ENCODE measurements at regions not wholly inside any gene's neighbourhood (a gene's known extent, or its start where the extent isn't known, plus 50 kb on each side); places are given as distances from the start of the nearest gene placed in this dataset.
"Not testable (repeated sequence)": the region's sequence is repeated elsewhere in the genome, so short reads cannot be mapped to it uniquely, and the experiment has no call there.

DNA sequence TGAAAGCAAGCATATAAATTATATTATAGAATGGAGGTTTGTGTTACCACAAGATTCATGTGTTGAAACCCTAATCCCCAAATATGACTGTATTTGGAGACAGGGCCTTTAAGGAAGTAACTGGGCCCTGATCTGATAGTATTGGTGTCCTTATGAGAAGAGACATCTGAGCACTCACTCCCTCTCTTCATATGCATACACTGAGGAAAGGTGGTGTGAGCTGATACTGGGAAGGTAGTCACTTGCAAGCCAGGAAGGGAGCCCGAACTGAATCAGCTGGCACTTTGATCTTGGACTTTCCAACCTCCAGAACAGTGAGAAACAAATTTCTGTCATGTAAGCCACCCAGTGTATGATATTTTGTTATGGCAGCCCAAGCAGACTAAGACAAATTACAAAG, 66.9 kb upstream of the RHOBTB1 start:
- no peak for DNase-seq

DNA sequence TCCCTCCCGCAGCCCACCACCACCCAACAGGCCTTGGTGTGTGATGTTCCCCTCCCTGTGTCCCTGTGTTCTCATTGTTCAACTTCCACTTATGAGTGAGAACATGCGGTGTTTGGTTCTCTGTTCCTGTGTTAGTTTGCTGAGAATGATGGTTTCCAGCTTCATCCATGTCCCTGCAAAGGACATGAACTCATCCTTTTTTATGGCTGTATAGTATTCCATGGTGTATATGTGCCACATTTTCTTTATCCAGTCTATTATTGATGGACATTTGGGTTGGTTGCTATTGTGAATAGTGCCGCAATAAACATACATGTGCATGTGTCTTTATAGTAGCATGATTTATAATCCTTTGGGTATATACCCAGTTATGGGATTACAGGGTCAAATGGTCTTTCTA, 59.1 kb upstream of the RHOBTB1 start:
- DNase-seq, result not testable (repeated sequence)

DNA sequence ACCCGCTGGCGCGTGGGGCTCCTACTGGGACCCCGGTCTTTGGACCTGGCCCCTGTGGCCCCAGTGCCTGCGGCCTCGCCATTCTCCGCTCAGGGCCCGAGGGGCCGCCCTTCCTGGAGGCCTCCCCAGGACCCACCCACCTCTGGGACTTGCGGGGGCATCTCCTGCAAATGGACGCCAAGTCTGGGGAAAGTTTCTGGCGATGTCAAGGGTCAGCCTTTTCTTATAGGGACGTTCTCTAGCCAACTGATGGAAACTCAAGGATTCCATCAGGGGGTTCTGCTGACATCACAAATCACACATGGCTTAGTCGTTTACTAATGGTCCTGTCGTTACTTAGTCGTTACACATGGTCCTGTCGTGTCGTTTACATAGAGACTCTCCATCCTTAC, 57.7 kb upstream of the RHOBTB1 start:
- DNase-seq, result peak in 1 of 58 donors; percentile 42

DNA sequence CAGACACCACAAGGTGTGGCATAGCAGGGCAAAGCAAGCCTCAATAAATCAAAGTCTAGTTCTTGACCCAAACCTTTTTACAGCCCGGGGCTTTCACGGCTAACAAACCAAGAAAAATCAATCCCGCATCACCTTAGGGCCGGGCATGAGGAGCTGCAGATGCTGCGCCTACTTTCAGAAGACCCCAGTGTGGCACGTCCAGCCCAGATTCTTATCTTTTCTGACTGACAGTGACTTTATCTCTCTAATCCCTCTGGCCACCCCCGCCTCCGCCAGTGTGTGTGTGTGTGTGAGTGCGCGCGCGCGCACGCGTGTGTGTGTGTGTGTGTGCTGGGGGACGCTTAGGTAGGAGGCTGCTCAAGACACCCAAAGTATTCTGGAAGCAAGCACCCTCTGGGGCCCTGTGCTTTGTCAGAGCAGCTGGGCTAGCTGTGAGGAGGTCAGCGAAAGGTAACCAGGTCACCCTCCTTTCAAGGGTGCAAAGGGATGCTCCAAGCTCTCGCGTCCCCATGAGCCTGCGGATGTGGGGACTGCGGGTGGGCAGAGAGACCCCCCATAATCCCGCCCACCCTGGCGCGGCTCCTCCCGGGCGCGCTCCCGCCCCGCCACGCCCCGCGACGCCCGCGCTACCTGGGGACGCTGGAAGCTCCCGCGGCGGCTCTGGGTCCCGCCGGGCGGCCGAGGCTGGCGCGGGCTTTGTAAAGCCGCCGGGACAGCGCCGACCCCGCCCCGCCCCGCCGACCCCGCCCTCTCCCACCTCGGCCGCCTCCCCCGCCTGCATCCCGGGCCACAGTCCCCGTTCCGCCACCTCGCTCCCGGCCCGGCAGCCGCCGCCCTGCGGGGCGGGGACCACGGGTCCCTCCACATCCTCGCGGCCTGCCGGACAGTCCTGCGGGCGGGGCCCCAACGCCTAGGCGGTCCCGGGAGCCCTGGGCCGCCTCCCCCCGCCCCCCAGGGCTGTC, 57.1 kb upstream of the RHOBTB1 start:
- peak in 38 of 58 donors; percentile 8 to 61 (median 30) for DNase-seq

DNA sequence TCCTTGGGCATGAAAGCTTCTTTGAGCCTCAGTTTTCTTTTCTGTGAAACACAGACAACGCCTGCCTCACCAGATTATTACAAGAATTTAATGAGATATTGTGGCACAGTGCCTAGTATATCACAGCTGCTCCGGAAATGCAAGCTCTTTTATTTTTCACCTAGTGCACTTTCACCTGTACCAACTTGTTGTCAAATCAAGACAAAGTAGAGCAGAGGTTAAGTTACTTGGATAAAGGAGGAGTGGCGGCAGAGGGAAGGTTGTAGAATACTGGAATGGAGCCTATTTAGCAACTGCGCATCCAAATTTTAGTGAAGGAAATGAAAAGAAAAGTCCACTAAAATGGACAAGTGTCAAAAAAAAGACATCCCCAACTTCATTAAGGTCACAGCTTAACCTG, 54.9 kb upstream of the RHOBTB1 start:
- DNase-seq, result no peak

DNA sequence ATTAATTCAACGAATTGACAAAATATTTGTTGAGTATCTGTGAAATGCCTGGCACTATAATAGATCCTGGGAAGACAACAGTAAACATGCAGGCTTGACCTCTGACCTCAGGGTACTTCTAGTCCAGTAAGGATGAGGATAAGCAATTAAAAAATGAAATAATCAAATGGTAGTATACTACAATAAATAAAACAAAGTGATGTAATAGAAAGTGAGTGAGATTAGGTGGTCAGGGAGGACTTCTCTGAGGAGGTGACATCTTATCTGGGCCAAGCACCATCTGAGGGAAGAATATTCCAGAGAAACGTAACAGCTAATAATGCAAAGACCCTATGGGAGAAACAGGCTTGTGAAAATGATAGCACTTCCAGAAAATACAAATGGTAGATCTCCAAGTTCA, 50.1 kb upstream of the RHOBTB1 start:
- no peak for DNase-seq

Measured in anterior cingulate cortex (tissue), 58 donors.